ENCODE measurements at regions not wholly inside any gene's neighbourhood (a gene's known extent, or its start where the extent isn't known, plus 50 kb on each side); places are given as distances from the start of the nearest gene placed in this dataset.
"Not testable (repeated sequence)": the region's sequence is repeated elsewhere in the genome, so short reads cannot be mapped to it uniquely, and the experiment has no call there.

GRCh38 chr16:87202346-87202745 lies 114.8 kb downstream of the C16orf95 start:
- Mint-ChIP-seq H3K9me3 (peaks cover 0 to 3% (median 0%) of the 10 kb centered on the region in 7 donors), H3K27ac (no peak overlapping the region), H3K36me3 (no peaks in the 10 kb centered on the region), H3K27me3 (peaks cover 12 to 34% (median 22%) of the 10 kb centered on the region in 3 donors), H3K4me1 (no peaks in the 10 kb centered on the region), H3K4me3 (no peak overlapping the region)
- ATAC-seq (ENCODE audit: low read depth in 2 of 2): no peak
- no peak for DNase-seq

GRCh38 chr16:87203060-87203656 lies 114.0 kb downstream of the C16orf95 start:
- H3K4me3 Mint-ChIP-seq: no peak overlapping the region
- no peak for ATAC-seq (ENCODE audit: low read depth in 2 of 2)
- peaks cover 12 to 34% (median 22%) of the 10 kb centered on the region in 3 donors for H3K27me3 Mint-ChIP-seq
- no peak for DNase-seq
- H3K9me3 Mint-ChIP-seq: peaks cover 0 to 3% (median 0%) of the 10 kb centered on the region in 7 donors
- no peaks in the 10 kb centered on the region for H3K36me3 Mint-ChIP-seq
- H3K4me1 Mint-ChIP-seq: no peaks in the 10 kb centered on the region
- H3K27ac Mint-ChIP-seq: no peak overlapping the region

- Mint-ChIP-seq H3K4me1 (no peaks in the 10 kb centered on the region), H3K36me3 (no peaks in the 10 kb centered on the region), H3K27me3 (peaks cover 4 to 16% (median 8%) of the 10 kb centered on the region in 3 donors), H3K27ac (no peak overlapping the region), H3K9me3 (peaks cover 0 to 2% (median 0%) of the 10 kb centered on the region in 7 donors), H3K4me3 (peak overlapping the region in 1 of 8 donors; percentile 67)
- DNase-seq (no peak), ATAC-seq (ENCODE audit: low read depth in 2 of 2) (no peak)
Observed at GRCh38 chr16:87206646-87207451, 110.3 kb downstream of the C16orf95 start.

- Mint-ChIP-seq H3K4me1 (no peaks in the 10 kb centered on the region), H3K36me3 (no peaks in the 10 kb centered on the region), H3K4me3 (no peak overlapping the region), H3K27ac (no peak overlapping the region), H3K9me3 (peaks cover 0 to 2% (median 0%) of the 10 kb centered on the region in 7 donors), H3K27me3 (peaks cover 4 to 12% (median 8%) of the 10 kb centered on the region in 3 donors)
- DNase-seq: no peak
- ATAC-seq (ENCODE audit: low read depth in 2 of 2): no peak
Observed at GRCh38 chr16:87207509-87207908, 109.7 kb downstream of the C16orf95 start.

GRCh38 chr16:87207965-87208364 lies 109.2 kb downstream of the C16orf95 start:
- Mint-ChIP-seq H3K4me1 (no peaks in the 10 kb centered on the region), H3K9me3 (peaks cover 0 to 2% (median 0%) of the 10 kb centered on the region in 7 donors)

GRCh38 chr16:87208968-87209367 lies 108.2 kb downstream of the C16orf95 start:
- not testable (repeated sequence) for H3K36me3 Mint-ChIP-seq; H3K4me3 Mint-ChIP-seq; DNase-seq; H3K9me3 Mint-ChIP-seq; H3K27ac Mint-ChIP-seq; H3K4me1 Mint-ChIP-seq; H3K27me3 Mint-ChIP-seq; ATAC-seq (ENCODE audit: low read depth in 2 of 2)

More at GRCh38 chr16:87207965-87208364, 109.2 kb downstream of the C16orf95 start:
- Mint-ChIP-seq H3K4me3 (no peak overlapping the region), H3K36me3 (no peaks in the 10 kb centered on the region), H3K27me3 (peaks cover 4 to 9% (median 8%) of the 10 kb centered on the region in 3 donors), H3K27ac (no peak overlapping the region)
- DNase-seq: no peak
- no peak for ATAC-seq (ENCODE audit: low read depth in 2 of 2)

- no peak for ATAC-seq (ENCODE audit: low read depth in 2 of 2)
- no peak overlapping the region for H3K27ac Mint-ChIP-seq
- no peaks in the 10 kb centered on the region for H3K27me3 Mint-ChIP-seq
- no peak for DNase-seq
- no peaks in the 10 kb centered on the region for H3K4me1 Mint-ChIP-seq
- H3K4me3 Mint-ChIP-seq: no peak overlapping the region
- H3K36me3 Mint-ChIP-seq: no peaks in the 10 kb centered on the region
- H3K9me3 Mint-ChIP-seq: peaks cover 0 to 2% (median 0%) of the 10 kb centered on the region in 7 donors
Observed at GRCh38 chr16:87209808-87210512, 107.2 kb downstream of the C16orf95 start.

- ATAC-seq (ENCODE audit: low read depth in 2 of 2) (no peak), DNase-seq (no peak)
- no peaks in the 10 kb centered on the region for H3K27me3 Mint-ChIP-seq
- no peaks in the 10 kb centered on the region for H3K4me1 Mint-ChIP-seq
- no peaks in the 10 kb centered on the region for H3K36me3 Mint-ChIP-seq
- H3K4me3 Mint-ChIP-seq: no peak overlapping the region
- H3K9me3 Mint-ChIP-seq: peaks cover 0 to 2% (median 0%) of the 10 kb centered on the region in 7 donors
- no peak overlapping the region for H3K27ac Mint-ChIP-seq
Observed at GRCh38 chr16:87210894-87211293, 106.3 kb downstream of the C16orf95 start.

GRCh38 chr16:87212026-87212425 lies 105.2 kb downstream of the C16orf95 start:
- Mint-ChIP-seq H3K9me3 (peaks cover 0 to 2% (median 0%) of the 10 kb centered on the region in 7 donors), H3K36me3 (no peaks in the 10 kb centered on the region), H3K4me3 (no peak overlapping the region), H3K27me3 (no peaks in the 10 kb centered on the region), H3K4me1 (no peaks in the 10 kb centered on the region), H3K27ac (no peak overlapping the region)
- ATAC-seq (ENCODE audit: low read depth in 2 of 2) (no peak), DNase-seq (no peak)

- DNase-seq: no peak
- Mint-ChIP-seq H3K27ac (no peak overlapping the region), H3K36me3 (no peaks in the 10 kb centered on the region), H3K4me3 (no peak overlapping the region), H3K9me3 (peaks cover 0 to 2% (median 0%) of the 10 kb centered on the region in 7 donors), H3K4me1 (no peaks in the 10 kb centered on the region), H3K27me3 (peaks cover 0 to under 1% (median 0%) of the 10 kb centered on the region in 3 donors)
- ATAC-seq (ENCODE audit: low read depth in 2 of 2): no peak
Observed at GRCh38 chr16:87213536-87213935, 103.7 kb downstream of the C16orf95 start.

- H3K27ac Mint-ChIP-seq: no peak overlapping the region
- H3K4me1 Mint-ChIP-seq: no peaks in the 10 kb centered on the region
- H3K9me3 Mint-ChIP-seq: peaks cover 0 to 7% (median 0%) of the 10 kb centered on the region in 7 donors
- peaks cover 0 to 6% (median 6%) of the 10 kb centered on the region in 3 donors for H3K27me3 Mint-ChIP-seq
- H3K4me3 Mint-ChIP-seq: no peak overlapping the region
- H3K36me3 Mint-ChIP-seq: no peaks in the 10 kb centered on the region
- ATAC-seq (ENCODE audit: low read depth in 2 of 2) (no peak), DNase-seq (no peak)
Observed at GRCh38 chr16:87216148-87216840, 100.9 kb downstream of the C16orf95 start.

GRCh38 chr16:87216841-87217275 lies 100.3 kb downstream of the C16orf95 start:
- Mint-ChIP-seq H3K36me3 (no peaks in the 10 kb centered on the region), H3K9me3 (peaks cover 0 to 7% (median 0%) of the 10 kb centered on the region in 7 donors), H3K4me1 (no peaks in the 10 kb centered on the region), H3K4me3 (no peak overlapping the region), H3K27ac (no peak overlapping the region), H3K27me3 (peaks cover 0 to 6% (median 6%) of the 10 kb centered on the region in 3 donors)
- ATAC-seq (ENCODE audit: low read depth in 2 of 2): no peak
- no peak for DNase-seq

- not testable (repeated sequence) for ATAC-seq (ENCODE audit: low read depth in 2 of 2); H3K36me3 Mint-ChIP-seq
Observed at GRCh38 chr16:87217802-87218201, 99.4 kb downstream of the C16orf95 start.

More at GRCh38 chr16:87217802-87218201, 99.4 kb downstream of the C16orf95 start:
- not testable (repeated sequence) for H3K4me1 Mint-ChIP-seq, DNase-seq, H3K27me3 Mint-ChIP-seq, H3K9me3 Mint-ChIP-seq, H3K27ac Mint-ChIP-seq, H3K4me3 Mint-ChIP-seq
